Endothelial cell of umbilical vein (primary cell): ENCODE measurements at regions not wholly inside any gene's neighbourhood (a gene's known extent, or its start where the extent isn't known, plus 50 kb on each side); places are given as distances from the start of the nearest gene placed in this dataset.

Source experiments
- BruUV-seq: library from RNA; stranded (reverse); fragments of 400-500 nt; replicated peaks from 2 replicates; lab custom pipeline; 2021; lab: Mats Ljungman, UMichigan
- CTCF ChIA-PET: fragments of 300-600, 350-600 bp; sonication (Branson Sonifier 250); formaldehyde crosslinking; loops from one replicate; lab custom pipeline; 2021; ENCODE audit warnings: antibody characterized with exemption, inconsistent platforms; lab: Charles Lee
- POLR2A ChIA-PET: fragments of 300-600, 350-600 bp; sonication (Branson Sonifier 250); formaldehyde crosslinking; loops from one replicate; lab custom pipeline; 2021; ENCODE audit warnings: antibody characterized with exemption, inconsistent platforms; lab: Charles Lee
- DNase-seq: peaks from one replicate; pipeline ENCODE4 v3.0.0-alpha.2; 2011; ENCODE audit warnings: low read depth, low spot score
- FAIRE-seq: peaks from 2 replicates; lab custom pipeline; 2011; peaks lifted over from hg19 to GRCh38; lab: Jason Lieb, UNC
- H2AFZ ChIP-seq: 2 replicates; pipeline ENCODE4 v1.6.0; 2012; ENCODE audit warnings: low read depth, low read length, control low read depth, inconsistent platforms
- H3K27ac ChIP-seq: 2 replicates; pipeline ENCODE4 v1.5.1; 2011; ENCODE audit warnings: low read depth, mild to moderate bottlenecking, control low read depth, low read length, moderate library complexity; ENCODE audit not compliant: insufficient read depth
- H3K27me3 ChIP-seq, 2 experiments: 2 replicates each; pipeline versions ENCODE4 v1.6.0 to v1.6.1; 2011; ENCODE audit warnings: low read length in 2 of 2, mixed read lengths in 1 of 2; ENCODE audit not compliant: control insufficient read depth in 2 of 2, insufficient read depth in 2 of 2
- H3K36me3 ChIP-seq, 2 experiments: 2 replicates in 1 of 2; 3 replicates in 1 of 2; pipeline ENCODE4 v1.5.1; 2011; ENCODE audit warnings: low read length in 2 of 2, mild to moderate bottlenecking in 1 of 2, moderate library complexity in 1 of 2; ENCODE audit not compliant: control insufficient read depth in 2 of 2, insufficient read depth in 2 of 2; ENCODE audit errors: extremely low read depth in 1 of 2
- H3K4me1 ChIP-seq: 3 replicates; pipeline ENCODE4 v1.5.1; 2011; ENCODE audit warnings: mild to moderate bottlenecking, low read length; ENCODE audit not compliant: control insufficient read depth, insufficient read depth; ENCODE audit errors: extremely low read depth
- H3K4me2 ChIP-seq: 2 replicates; pipeline ENCODE4 v1.6.1; 2011; ENCODE audit warnings: low read length, control low read depth, mixed read lengths; ENCODE audit not compliant: insufficient read depth
- H3K4me3 ChIP-seq, 3 experiments: fragments of 200-600 bp in 1 of 3; sonication (generic), shearing (Covaris generic) in 1 of 3; replicated peaks in 1 of 3; 2 replicates each; pipeline ENCODE4 v1.5.1; 2011 to 2016; ENCODE audit warnings: control low read depth in 3 of 3, low read length in 3 of 3, mild to moderate bottlenecking in 2 of 3, inconsistent platforms in 1 of 3, low read depth in 1 of 3, moderate library complexity in 1 of 3; ENCODE audit not compliant: insufficient read depth in 1 of 3
- H3K79me2 ChIP-seq: 2 replicates; pipeline ENCODE4 v1.6.0; 2012; ENCODE audit warnings: low read length, inconsistent platforms; ENCODE audit not compliant: control insufficient read depth, insufficient read depth
- H3K9ac ChIP-seq: replicated peaks from 2 replicates; pipeline ENCODE3; 2011; ENCODE audit warnings: low read length, control low read depth; ENCODE audit not compliant: insufficient read depth; ENCODE audit errors: extremely low read depth
- H3K9me1 ChIP-seq: replicated peaks from 3 replicates; pipeline ENCODE4 v1.6.0; 2011; ENCODE audit warnings: mild to moderate bottlenecking, low read length; ENCODE audit not compliant: control insufficient read depth, insufficient read depth; ENCODE audit errors: extremely low read depth
- H3K9me3 ChIP-seq: replicated peaks from 2 replicates; pipeline ENCODE4 v1.5.1; 2012; ENCODE audit warnings: low read length, inconsistent platforms; ENCODE audit not compliant: control insufficient read depth, insufficient read depth
- H4K20me1 ChIP-seq: replicated peaks from 2 replicates; pipeline ENCODE3; 2011; ENCODE audit warnings: mild to moderate bottlenecking, low read length; ENCODE audit not compliant: control insufficient read depth, insufficient read depth; ENCODE audit errors: extremely low read depth
- CTCF ChIP-seq, 2 donors: IDR thresholded peaks; 1 replicate in 1 of 2; 2 replicates in 1 of 2; pipeline ENCODE4 v1.5.1; 2011; ENCODE audit warnings: low read length in 2 of 2, mild to moderate bottlenecking in 2 of 2, moderate library complexity in 2 of 2, control low read depth in 1 of 2, inconsistent platforms in 1 of 2, low read depth in 1 of 2; ENCODE audit not compliant: insufficient read depth in 1 of 2; ENCODE audit errors: extremely low read depth in 1 of 2
- EZH2 ChIP-seq: IDR thresholded peaks from 2 replicates; pipeline ENCODE4 v1.6.1; 2012; ENCODE audit warnings: borderline replicate concordance, low read depth, mild to moderate bottlenecking, moderate library complexity, low read length, inconsistent platforms; ENCODE audit not compliant: severe bottlenecking
- FOS ChIP-seq: IDR thresholded peaks from 2 replicates; pipeline ENCODE4 v1.6.1; 2011; ENCODE audit warnings: mild to moderate bottlenecking, low read length, moderate library complexity, borderline replicate concordance; ENCODE audit not compliant: insufficient read depth
- GATA2 ChIP-seq: IDR thresholded peaks from 2 replicates; pipeline ENCODE4 v1.7.0; 2011; ENCODE audit warnings: low read depth, mild to moderate bottlenecking, moderate library complexity, mixed read lengths, low read length; ENCODE audit not compliant: insufficient read length, insufficient read depth
- JUN ChIP-seq: IDR thresholded peaks from 2 replicates; pipeline ENCODE4 v1.6.1; 2011; ENCODE audit warnings: borderline replicate concordance, low read depth; ENCODE audit not compliant: insufficient read length, insufficient read depth
- MAX ChIP-seq: IDR thresholded peaks from 2 replicates; pipeline ENCODE4 v1.6.1; 2011; ENCODE audit not compliant: insufficient read depth, insufficient read length
- MYC ChIP-seq: IDR thresholded peaks from one replicate; pipeline ENCODE4 v1.6.1; 2011; ENCODE audit warnings: mild to moderate bottlenecking, low read depth, low read length
- POLR2A ChIP-seq: IDR thresholded peaks from 2 replicates; pipeline ENCODE4 v1.6.1; 2012; ENCODE audit warnings: low read depth, mild to moderate bottlenecking, control low read depth, low read length
- POLR2AphosphoS5 ChIP-seq: IDR thresholded peaks from 2 replicates; pipeline ENCODE4 v1.6.1; 2012; ENCODE audit warnings: low read depth, mild to moderate bottlenecking, control low read depth, low read length, moderate library complexity; ENCODE audit not compliant: insufficient read depth
- dilution Hi-C: fragments of 300-500 bp; cut with MboI; formaldehyde crosslinking; loops from one replicate; pipeline ENCODE4 v1.15.0; 2019; ENCODE audit warnings: low sequenced_read_pairs; ENCODE audit not compliant: extremely low pct_ligation_motif_present
- intact Hi-C: fragments of 100-400 bp; cut with micrococcal nuclease; formaldehyde crosslinking; loops from one replicate; pipeline ENCODE4 v1.10.0; 2022

- CTCF ChIA-PET = no interaction called here
- dilution Hi-C loops = no loop called here
- no peak for FAIRE-seq
These were observed 123.0 kb upstream of the POU3F2 start for GRCh38 chr6:98711380-98711779.

More at GRCh38 chr6:98711380-98711779, 123.0 kb upstream of the POU3F2 start:
- Histone ChIP-seq H4K20me1 (no peaks in the 10 kb centered on the region), H3K36me3 (no peaks in the 10 kb centered on the region), H2AFZ (no peak overlapping the region), H3K79me2 (no peaks in the 10 kb centered on the region), H3K27me3 (no peaks in the 10 kb centered on the region), H3K9me1 (no peaks in the 10 kb centered on the region), H3K4me1 (no peaks in the 10 kb centered on the region), H3K9me3 (no peaks in the 10 kb centered on the region), H3K27ac (no peak overlapping the region), H3K4me3 (no peak overlapping the region), H3K4me2 (no peak overlapping the region), H3K9ac (no peak overlapping the region)
- POLR2A ChIA-PET = no interaction called here
- TF ChIP-seq JUN (no peak), EZH2 (no peak), MAX (no peak), MYC (no peak), POLR2A (no peak), POLR2AphosphoS5 (no peak), CTCF (IDR thresholded peaks at IDR 0.05; ENCODE audit: extremely low read depth in 1 of 2, insufficient read depth in 1 of 2, low read depth in 1 of 2, low read length in 2 of 2) (no peak), FOS (no peak), GATA2 (no peak)
- no peak for DNase-seq
- no TSS peak for BruUV-seq
- intact Hi-C loops = no loop called here
